Stomach smooth muscle (tissue), 2 donors: ENCODE measurements at regions not wholly inside any gene's neighbourhood (a gene's known extent, or its start where the extent isn't known, plus 50 kb on each side); places are given as distances from the start of the nearest gene placed in this dataset.

ENCODE experiments used
- H3K27ac ChIP-seq: one replicate; pipeline ENCODE4 v1.7.0; 2013; ENCODE audit warnings: mild to moderate bottlenecking, low read length, inconsistent platforms
- H3K27me3 ChIP-seq, 2 donors: one replicate each; pipeline ENCODE4 v1.7.0; 2013; ENCODE audit warnings: low read length in 2 of 2; ENCODE audit not compliant: insufficient read depth in 2 of 2, control insufficient read depth in 1 of 2
- H3K36me3 ChIP-seq, 2 donors: one replicate each; pipeline ENCODE4 v1.7.0; 2013; ENCODE audit warnings: low read length in 2 of 2; ENCODE audit not compliant: control insufficient read depth in 2 of 2, insufficient read depth in 2 of 2
- H3K4me1 ChIP-seq: one replicate; pipeline ENCODE4 v1.7.0; 2013; ENCODE audit warnings: low read length; ENCODE audit not compliant: control insufficient read depth, insufficient read depth
- H3K4me3 ChIP-seq, 2 donors: one replicate each; pipeline ENCODE4 v1.7.0; 2013; ENCODE audit warnings: low read length in 2 of 2
- H3K9ac ChIP-seq, 2 donors: one replicate each; pipeline ENCODE4 v1.7.0; 2013; ENCODE audit warnings: low read length in 2 of 2, mild to moderate bottlenecking in 1 of 2
- H3K9me3 ChIP-seq, 2 donors: one replicate each; pipeline ENCODE4 v1.7.0; 2013; ENCODE audit warnings: low read length in 2 of 2; ENCODE audit not compliant: control insufficient read depth in 2 of 2
- donor health status: healthy.
- donor health status: Pancreatic carcinoma.

DNA sequence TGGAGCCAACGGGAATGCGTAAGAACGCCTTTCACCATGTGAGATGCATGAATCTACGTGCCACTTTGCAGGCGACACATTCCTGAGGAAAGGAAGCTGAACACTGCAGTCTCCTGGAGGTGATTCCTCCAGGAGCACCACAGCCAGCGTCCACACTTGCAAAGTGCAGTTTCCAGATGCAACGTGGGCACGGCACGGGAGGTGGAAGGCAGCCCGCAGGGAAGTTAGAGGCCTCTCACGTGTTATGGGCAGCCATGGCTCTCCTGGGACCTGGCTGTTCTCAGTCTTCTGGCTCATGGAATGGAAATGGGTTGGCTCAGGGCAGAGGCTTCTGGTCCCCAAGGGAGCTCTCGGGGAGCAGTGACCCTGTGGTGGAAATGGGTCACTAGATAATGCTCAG is 381.0 kb upstream of the IRX4 start:
- Histone ChIP-seq H3K4me1 (no peaks in the 10 kb centered on the region), H3K9me3 (no peaks in the 10 kb centered on the region), H3K36me3 (no peaks in the 10 kb centered on the region), H3K27ac (no peak overlapping the region), H3K27me3 (peaks cover 0 to 3% of the 10 kb centered on the region in 2 donors), H3K9ac (no peak overlapping the region), H3K4me3 (no peak overlapping the region)

DNA sequence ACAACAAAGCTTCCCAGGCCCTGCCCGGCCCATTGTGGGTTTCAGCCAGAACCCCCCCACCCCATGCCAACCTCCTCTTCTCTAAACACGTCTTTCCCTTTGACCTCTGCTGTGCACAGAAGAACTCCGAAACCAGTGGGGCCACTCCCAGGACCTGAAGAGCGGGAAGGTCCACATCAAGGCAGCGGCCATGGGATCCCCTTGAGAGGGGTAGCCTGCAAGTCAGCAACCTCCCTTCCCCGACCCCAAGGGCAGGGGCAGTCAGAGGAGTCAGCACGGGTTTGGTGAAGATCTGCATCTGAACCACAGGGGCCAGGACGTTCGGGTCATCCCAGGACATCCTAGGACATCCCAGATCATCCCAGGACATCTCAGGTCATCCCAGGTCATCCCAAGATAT is 379.9 kb upstream of the IRX4 start:
- Histone ChIP-seq H3K4me1 (no peaks in the 10 kb centered on the region), H3K9me3 (no peaks in the 10 kb centered on the region), H3K4me3 (no peak overlapping the region), H3K36me3 (no peaks in the 10 kb centered on the region), H3K27me3 (peaks cover 0 to 3% of the 10 kb centered on the region in 2 donors), H3K9ac (no peak overlapping the region), H3K27ac (no peak overlapping the region)

DNA sequence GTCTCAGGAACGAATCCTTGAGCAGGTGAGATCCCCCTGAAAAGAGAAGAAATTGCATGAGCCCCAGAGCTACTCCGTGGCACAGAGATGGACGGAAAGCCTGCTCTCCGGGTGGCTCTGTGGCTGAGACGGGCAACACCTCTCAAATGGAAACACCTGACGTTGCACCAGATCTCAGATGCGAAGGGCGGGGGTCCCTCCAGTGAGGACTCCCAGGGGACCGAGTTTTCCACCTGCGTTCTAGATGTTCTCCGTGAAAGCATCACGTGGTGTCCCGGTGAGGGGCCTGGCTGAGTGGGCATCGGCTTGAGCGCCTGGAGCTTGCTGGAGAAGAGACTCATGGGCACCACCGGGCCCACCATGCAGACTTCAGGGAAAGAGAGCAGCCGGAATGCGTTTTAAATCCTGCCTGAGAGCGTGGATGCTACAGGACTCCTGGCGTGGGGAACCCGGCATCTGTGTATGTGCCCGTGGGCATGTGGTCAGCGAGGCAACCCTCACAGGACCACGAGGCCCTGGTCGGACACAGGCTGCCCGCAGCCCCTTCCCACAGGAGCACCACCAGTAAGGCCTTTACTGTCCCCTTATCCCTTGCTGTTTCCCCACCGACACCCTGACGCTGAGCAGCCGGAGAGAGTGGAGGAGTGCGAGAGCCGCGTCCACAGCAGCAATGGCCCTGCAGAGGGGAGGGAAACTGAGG is 378.4 kb upstream of the IRX4 start:
- Histone ChIP-seq H3K4me1 (no peaks in the 10 kb centered on the region), H3K4me3 (no peak overlapping the region), H3K27ac (no peak overlapping the region), H3K9ac (no peak overlapping the region), H3K9me3 (no peaks in the 10 kb centered on the region), H3K27me3 (peaks cover 0 to 3% of the 10 kb centered on the region in 2 donors), H3K36me3 (no peaks in the 10 kb centered on the region)

DNA sequence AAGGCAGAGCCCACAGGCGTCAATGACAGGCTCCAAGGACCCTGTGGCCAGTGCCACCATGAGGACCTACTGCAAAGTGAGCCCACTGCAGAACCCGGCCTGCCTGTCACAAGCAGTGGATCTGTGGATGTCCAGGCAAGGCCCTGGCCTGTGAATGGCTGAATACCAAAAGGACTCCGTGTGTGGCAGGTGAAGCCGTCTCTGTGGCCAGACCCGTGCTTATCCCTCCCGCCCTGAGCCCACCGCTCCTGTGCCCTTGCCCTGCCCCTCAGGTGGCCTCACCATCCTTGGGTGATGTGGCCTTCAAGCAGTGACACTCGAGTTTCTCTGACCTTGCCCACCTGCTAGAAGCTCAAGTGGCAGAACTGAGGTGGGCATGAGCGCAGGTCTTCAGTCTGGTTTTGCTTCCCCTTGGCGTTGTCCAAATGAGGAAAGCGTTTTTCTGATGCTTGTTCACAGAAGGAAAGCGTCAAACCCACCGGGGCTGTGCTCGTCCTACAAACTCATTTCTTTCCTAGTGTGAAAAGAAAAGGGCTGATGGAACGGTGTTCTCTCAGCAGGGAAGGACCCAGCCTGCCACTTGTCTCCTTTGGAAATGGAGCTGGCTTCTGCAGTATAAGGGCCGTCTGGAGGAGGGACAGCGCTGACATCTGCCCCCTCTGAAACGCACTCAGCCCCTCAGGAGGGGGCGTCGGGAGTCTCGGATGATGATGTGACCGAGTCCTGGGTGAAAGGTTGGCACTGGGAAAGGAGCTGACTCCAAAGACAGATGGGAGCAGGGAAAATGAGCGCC is 377.7 kb upstream of the IRX4 start:
- no peak overlapping the region for H3K4me3 ChIP-seq
- no peaks in the 10 kb centered on the region for H3K36me3 ChIP-seq
- no peaks in the 10 kb centered on the region for H3K4me1 ChIP-seq
- peaks cover 0 to 5% of the 10 kb centered on the region in 2 donors for H3K27me3 ChIP-seq
- H3K9me3 ChIP-seq = no peaks in the 10 kb centered on the region
- no peak overlapping the region for H3K27ac ChIP-seq
- H3K9ac ChIP-seq = no peak overlapping the region

DNA sequence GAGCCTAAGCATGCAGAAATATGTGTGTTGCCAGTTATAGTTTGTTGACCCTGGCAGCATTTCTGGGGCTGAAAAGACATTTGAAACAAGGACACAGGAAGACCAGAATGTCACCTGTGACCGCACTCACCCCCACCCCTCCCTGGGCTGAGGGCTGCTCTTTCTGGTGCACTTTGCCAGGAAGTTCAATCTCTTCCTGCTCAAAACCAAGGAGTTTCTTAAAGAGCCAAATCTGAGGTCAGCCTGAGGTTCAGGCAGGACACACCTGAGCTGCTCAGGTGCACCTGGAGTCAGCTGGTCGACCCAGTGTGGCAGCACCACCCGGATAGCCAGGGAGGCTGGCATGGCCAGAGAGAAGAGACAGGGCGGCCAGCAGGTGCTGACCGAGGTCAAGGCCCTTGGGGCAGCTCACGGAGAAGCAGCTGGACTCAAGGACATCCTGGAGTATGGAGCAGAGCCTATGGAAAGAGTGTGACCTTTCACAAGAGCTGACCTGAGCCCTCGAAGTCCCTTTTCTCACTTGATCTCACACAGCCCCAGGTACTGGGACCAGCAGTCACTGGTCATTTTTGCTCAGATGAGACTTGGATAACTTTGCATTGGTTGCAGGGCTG is 376.9 kb upstream of the IRX4 start:
- Histone ChIP-seq H3K27me3 (peaks cover 0 to 7% of the 10 kb centered on the region in 2 donors), H3K36me3 (no peaks in the 10 kb centered on the region), H3K27ac (no peak overlapping the region), H3K9me3 (no peaks in the 10 kb centered on the region), H3K9ac (no peak overlapping the region), H3K4me1 (no peaks in the 10 kb centered on the region), H3K4me3 (no peak overlapping the region)

DNA sequence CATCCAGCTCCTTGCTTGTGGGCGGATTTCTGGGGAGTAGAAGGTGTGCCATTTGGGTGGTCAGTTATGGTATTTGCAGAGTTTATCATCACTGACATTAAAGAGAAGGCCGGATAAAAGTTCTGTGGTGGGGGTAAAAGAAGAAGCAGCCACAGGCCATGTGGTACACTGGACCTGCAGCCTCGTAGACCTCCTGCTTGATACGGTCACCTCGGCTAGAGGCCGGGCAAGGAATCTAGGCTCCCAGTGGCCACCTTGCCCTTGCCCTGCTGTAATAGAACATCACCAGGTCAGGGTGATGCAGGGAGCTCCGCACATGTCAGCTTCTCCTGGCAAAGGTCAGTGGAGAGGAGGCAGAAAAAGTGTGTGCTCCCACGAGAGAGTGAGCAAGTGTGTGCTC is 376.1 kb upstream of the IRX4 start:
- H3K36me3 ChIP-seq = no peaks in the 10 kb centered on the region
- H3K9me3 ChIP-seq = no peaks in the 10 kb centered on the region
- H3K27ac ChIP-seq = no peak overlapping the region
- H3K27me3 ChIP-seq = peaks cover 0 to 7% of the 10 kb centered on the region in 2 donors
- H3K4me3 ChIP-seq = no peak overlapping the region
- H3K9ac ChIP-seq = no peak overlapping the region
- no peaks in the 10 kb centered on the region for H3K4me1 ChIP-seq

DNA sequence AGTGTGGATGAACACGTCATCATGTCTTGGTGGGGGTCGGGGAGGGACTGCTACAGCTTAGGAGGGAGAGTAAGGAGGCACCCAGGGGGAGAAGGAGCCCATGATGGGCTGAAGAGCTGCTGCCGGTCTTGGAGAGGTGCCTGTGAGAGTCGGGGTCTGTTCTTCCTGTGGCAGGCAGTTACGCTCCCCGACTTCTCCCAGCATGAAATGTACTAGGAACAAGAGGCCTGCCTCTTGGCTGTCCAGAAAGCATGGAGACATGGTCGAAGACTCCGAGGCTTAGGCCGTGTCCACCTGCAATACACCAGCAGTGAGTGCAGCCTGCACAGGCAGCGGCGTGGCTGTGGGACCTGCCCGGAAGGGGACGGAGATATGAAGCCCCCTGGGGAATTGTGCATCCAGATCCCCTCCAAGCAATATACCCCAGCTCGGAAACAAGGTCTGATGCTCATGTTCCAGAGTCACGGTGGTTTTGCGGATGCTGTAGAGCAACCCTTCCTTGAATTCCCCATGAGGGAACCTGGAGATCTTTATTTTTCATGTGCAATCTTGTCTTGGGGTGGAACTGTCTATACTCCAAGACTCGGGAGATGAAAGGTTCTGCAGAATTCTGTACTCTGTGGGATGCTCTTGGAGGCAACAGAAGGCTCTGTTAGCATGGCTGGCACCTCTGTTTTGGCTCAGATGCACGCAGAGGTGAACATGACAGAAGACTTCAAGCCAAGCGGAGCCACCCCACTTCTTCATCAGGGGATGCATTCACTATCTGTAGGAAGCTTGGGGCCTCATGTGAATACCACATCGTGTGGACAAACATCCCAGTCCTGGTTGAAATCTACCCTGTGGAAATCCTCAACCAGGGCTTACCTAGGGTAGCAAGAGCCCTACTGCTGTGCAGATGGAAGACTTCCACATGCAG is 374.9 kb upstream of the IRX4 start:
- no peak overlapping the region for H3K4me3 ChIP-seq
- H3K9ac ChIP-seq = no peak overlapping the region
- H3K4me1 ChIP-seq = no peaks in the 10 kb centered on the region
- no peaks in the 10 kb centered on the region for H3K9me3 ChIP-seq
- H3K27me3 ChIP-seq = peaks cover under 1 to 8% of the 10 kb centered on the region in 2 donors
- H3K27ac ChIP-seq = no peak overlapping the region
- H3K36me3 ChIP-seq = no peaks in the 10 kb centered on the region

DNA sequence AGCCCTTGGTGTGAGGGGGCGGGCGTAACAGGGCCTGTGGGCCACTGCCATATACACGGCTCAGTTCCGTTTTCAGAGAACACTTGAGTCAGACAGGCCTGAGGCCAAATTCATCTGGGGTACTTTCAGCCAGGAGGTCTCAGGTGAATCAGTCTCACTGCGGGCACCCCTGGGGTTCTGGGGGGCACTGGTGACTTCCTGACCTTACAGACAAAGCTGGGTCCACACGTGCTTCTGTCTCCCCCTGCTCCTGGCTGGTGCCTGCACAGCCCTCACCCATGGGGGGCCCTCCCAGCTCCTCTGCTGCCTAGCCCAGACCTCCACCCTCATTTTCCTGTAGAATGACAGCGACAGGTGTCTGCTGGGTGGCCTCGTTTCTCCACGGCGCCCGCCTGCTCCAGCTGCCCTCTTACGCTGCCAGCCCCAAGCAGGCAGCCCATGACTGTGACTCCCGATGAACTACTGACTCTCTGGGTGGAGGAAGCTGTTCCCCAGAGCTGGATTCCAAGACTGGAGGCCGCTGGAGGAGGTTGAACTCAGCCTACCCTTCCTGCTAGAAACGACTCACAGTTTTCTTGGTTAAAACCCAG is 374.1 kb upstream of the IRX4 start:
- H3K36me3 ChIP-seq = no peaks in the 10 kb centered on the region
- no peaks in the 10 kb centered on the region for H3K9me3 ChIP-seq
- no peaks in the 10 kb centered on the region for H3K4me1 ChIP-seq
- no peak overlapping the region for H3K27ac ChIP-seq
- no peak overlapping the region for H3K9ac ChIP-seq
- no peak overlapping the region for H3K4me3 ChIP-seq
- peaks cover 5 to 10% of the 10 kb centered on the region in 2 donors for H3K27me3 ChIP-seq

DNA sequence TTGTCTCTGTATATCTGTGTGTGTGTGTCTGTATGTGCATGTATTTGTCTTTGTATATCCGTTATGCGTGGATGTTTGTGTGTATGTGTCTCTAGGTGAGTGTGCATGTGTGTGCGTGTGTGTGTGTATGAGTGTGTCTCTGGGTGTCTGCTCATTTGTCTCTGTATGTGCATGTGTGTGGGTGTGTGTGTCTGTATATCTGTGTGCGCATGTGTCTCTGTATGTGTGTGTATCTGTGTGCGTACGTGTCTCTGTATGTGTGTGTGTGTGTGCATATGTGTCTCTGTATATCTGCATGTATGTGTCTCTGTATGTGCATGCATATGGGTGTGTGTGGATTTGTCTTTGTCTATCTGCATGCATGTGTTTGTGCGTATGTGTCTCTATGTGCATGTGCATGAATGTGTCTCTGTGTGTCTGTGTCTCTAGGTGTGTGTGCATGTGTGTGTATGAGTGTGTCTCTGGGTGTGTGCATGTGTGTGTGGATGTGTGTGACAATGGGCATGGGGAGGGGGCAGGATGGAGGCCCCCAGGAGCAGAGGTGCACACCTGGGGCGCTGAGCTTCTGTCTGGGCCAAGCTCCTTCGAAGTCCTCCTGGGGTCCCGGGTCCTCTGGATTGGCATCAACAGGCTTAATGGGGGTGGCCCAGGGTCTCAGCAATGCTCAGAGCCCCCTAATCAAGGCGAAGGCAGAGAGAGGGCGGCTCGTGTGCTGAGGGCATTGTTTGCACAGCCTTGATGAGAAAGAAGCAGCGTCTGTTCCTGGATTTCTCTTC is 373.4 kb upstream of the IRX4 start:
- H3K9ac ChIP-seq = no peak overlapping the region
- H3K27ac ChIP-seq = no peak overlapping the region
- H3K27me3 ChIP-seq = peaks cover 5 to 10% of the 10 kb centered on the region in 2 donors
- H3K4me1 ChIP-seq = no peaks in the 10 kb centered on the region
- no peaks in the 10 kb centered on the region for H3K36me3 ChIP-seq
- H3K4me3 ChIP-seq = no peak overlapping the region
- H3K9me3 ChIP-seq = no peaks in the 10 kb centered on the region
